HL-60 (cell line): ENCODE measurements at regions not wholly inside any gene's neighbourhood (a gene's known extent, or its start where the extent isn't known, plus 50 kb on each side); places are given as distances from the start of the nearest gene placed in this dataset.

Source experiments
- DNase-seq, 2 experiments: peaks; one replicate each; pipeline ENCODE4 v3.0.0-alpha.2; 2010 to 2020; ENCODE audit warnings: low read depth in 1 of 2, low spot score in 1 of 2
- H3K27ac ChIP-seq: fragments of 250-450 bp; sonication (Bioruptor Pico); replicated peaks from 2 replicates; pipeline ENCODE4 v1.5.1; 2020; ENCODE audit warnings: mild to moderate bottlenecking, moderate library complexity
- H3K27me3 ChIP-seq: fragments of 250-450 bp; sonication (Bioruptor Pico); 2 replicates; pipeline ENCODE4 v1.5.1; 2021; ENCODE audit warnings: mild to moderate bottlenecking, moderate library complexity; ENCODE audit not compliant: insufficient read depth, poor library complexity, severe bottlenecking
- H3K4me3 ChIP-seq: replicated peaks from 2 replicates; pipeline ENCODE4 v1.5.1; 2011; ENCODE audit warnings: mild to moderate bottlenecking, control low read depth, low read length; ENCODE audit not compliant: insufficient read depth
- GABPA ChIP-seq: IDR thresholded peaks from 2 replicates; pipeline ENCODE4 v1.6.1; 2012; ENCODE audit warnings: low read depth
- POLR2AphosphoS5 ChIP-seq: IDR thresholded peaks from 2 replicates; pipeline ENCODE4 v1.6.1; 2012; ENCODE audit warnings: low read depth
- SPI1 ChIP-seq: IDR thresholded peaks from 2 replicates; pipeline ENCODE4 v1.6.1; 2012; ENCODE audit warnings: low read depth, mild to moderate bottlenecking, borderline replicate concordance
- TF ChIP-seq, protein P1 (sequence below): IDR thresholded peaks from 2 replicates; pipeline ENCODE4 v1.6.1; 2012; ENCODE audit warnings: low read depth; ENCODE audit not compliant: insufficient replicate concordance
- TF ChIP-seq, protein P2 (sequence below): IDR thresholded peaks from one replicate; pipeline ENCODE4 v1.5.1; 2011; ENCODE audit warnings: low read length, control low read depth, inconsistent platforms; ENCODE audit not compliant: insufficient read depth

DNA sequence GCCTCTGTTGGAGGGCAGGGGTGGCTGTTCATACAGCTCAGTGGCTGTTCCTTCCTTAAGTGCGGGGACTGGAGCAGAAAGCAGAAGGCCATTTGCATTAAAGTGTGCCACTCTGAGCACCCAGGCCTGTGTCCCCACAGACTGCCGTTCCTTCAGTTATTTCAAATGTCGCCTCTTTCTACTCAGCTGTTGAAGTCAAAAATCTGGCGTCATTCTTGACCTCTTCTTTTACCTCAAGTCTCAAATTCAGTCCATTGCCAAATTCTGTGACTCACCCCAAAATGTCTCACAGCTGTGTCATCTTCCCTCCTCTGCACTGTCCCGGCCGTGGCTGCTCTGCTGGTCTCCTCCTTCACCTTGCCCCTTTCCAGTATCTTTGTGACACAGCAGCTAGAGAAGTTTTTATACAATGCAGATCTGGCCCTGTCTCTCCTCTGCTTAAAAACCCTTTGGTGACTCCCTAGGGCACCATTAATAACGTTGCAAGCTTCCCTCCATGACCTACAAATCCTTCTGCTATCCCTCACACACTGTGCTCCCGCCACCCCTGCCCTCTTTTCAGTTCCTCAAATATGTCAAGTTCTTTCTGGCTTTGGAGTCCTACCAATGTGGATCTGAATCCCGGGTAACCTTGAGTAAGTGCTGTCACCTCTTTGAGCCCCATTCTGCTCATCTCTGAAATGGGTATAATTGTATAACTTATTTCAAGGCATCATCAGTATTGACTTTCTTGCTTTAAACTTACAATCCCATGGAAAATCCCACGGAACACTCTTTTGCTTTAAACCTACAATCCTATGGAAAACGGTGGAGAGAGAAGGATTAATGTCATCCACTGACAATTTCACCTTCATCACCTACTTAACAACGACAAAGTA, 98.3 kb upstream of the BOD1 start:
- Histone ChIP-seq H3K4me3 (no peak overlapping the region), H3K27ac (no peak overlapping the region), H3K27me3 (no peaks in the 10 kb centered on the region)
- TF ChIP-seq POLR2AphosphoS5: no peak
- TF ChIP-seq, protein P1, sequence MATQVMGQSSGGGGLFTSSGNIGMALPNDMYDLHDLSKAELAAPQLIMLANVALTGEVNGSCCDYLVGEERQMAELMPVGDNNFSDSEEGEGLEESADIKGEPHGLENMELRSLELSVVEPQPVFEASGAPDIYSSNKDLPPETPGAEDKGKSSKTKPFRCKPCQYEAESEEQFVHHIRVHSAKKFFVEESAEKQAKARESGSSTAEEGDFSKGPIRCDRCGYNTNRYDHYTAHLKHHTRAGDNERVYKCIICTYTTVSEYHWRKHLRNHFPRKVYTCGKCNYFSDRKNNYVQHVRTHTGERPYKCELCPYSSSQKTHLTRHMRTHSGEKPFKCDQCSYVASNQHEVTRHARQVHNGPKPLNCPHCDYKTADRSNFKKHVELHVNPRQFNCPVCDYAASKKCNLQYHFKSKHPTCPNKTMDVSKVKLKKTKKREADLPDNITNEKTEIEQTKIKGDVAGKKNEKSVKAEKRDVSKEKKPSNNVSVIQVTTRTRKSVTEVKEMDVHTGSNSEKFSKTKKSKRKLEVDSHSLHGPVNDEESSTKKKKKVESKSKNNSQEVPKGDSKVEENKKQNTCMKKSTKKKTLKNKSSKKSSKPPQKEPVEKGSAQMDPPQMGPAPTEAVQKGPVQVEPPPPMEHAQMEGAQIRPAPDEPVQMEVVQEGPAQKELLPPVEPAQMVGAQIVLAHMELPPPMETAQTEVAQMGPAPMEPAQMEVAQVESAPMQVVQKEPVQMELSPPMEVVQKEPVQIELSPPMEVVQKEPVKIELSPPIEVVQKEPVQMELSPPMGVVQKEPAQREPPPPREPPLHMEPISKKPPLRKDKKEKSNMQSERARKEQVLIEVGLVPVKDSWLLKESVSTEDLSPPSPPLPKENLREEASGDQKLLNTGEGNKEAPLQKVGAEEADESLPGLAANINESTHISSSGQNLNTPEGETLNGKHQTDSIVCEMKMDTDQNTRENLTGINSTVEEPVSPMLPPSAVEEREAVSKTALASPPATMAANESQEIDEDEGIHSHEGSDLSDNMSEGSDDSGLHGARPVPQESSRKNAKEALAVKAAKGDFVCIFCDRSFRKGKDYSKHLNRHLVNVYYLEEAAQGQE: no peak
- TF ChIP-seq, protein P2, sequence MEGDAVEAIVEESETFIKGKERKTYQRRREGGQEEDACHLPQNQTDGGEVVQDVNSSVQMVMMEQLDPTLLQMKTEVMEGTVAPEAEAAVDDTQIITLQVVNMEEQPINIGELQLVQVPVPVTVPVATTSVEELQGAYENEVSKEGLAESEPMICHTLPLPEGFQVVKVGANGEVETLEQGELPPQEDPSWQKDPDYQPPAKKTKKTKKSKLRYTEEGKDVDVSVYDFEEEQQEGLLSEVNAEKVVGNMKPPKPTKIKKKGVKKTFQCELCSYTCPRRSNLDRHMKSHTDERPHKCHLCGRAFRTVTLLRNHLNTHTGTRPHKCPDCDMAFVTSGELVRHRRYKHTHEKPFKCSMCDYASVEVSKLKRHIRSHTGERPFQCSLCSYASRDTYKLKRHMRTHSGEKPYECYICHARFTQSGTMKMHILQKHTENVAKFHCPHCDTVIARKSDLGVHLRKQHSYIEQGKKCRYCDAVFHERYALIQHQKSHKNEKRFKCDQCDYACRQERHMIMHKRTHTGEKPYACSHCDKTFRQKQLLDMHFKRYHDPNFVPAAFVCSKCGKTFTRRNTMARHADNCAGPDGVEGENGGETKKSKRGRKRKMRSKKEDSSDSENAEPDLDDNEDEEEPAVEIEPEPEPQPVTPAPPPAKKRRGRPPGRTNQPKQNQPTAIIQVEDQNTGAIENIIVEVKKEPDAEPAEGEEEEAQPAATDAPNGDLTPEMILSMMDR: no peak
- TF ChIP-seq GABPA: no peak
- TF ChIP-seq SPI1: no peak
- no peak for DNase-seq

DNA sequence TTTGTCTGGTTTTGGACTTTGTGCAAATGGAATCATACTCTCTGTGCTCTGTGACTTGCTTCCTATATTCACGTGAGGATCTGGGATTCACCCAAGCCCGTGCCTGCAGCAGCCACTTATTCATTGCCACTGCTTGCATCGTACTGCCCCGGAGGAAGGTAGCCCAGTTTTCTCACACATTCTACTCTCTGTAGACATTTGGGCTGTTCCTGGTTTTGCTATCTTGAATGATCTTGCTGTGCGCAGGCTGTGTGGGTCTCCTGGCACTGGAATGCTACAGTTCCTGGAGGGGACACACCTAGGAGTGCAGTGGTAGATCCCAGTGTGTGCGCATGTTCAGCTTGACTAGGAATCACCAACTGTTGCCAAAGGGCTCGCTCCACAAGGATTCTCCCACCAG, 99.2 kb upstream of the BOD1 start:
- no peak for DNase-seq

DNA sequence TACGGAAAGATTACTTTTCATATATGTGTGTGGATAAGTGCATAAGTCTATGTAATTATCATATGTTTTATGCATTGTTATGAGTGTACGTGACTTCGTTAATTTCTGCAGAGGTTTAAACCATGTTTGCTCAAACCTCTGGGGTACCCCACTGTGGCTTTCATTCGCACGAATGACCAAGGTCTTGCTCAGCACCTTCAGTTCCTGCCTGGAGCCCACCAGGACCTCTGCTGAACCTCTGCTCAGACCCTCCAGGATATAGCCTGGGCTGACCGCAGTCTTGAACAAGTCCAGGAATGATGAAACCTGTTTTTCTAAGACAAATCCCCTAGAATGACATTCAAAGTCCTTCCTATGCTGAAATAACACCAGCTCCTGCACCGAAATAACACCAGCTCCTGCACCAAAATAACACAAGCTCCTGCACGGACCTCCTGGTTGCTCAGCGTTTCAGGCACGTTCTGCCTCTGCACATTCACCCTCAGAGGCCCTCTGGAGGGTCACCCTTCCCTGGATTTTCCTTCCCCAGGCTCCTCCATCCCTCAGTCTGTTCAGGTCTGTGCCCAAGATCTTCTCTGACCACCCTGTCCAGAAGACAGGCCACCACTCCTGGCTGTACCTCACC, 99.7 kb upstream of the BOD1 start:
- no peaks in the 10 kb centered on the region for H3K27me3 ChIP-seq
- no peak for TF ChIP-seq GABPA
- TF ChIP-seq SPI1: no peak
- no peak for TF ChIP-seq POLR2AphosphoS5
- TF ChIP-seq, protein P1: no peak
- no peak for DNase-seq
- no peak overlapping the region for H3K4me3 ChIP-seq
- H3K27ac ChIP-seq: no peak overlapping the region

More for the DNA sequence above, 99.2 kb upstream of the BOD1 start:
- TF ChIP-seq GABPA: no peak
- TF ChIP-seq SPI1: no peak
- TF ChIP-seq, protein P1: no peak
- TF ChIP-seq, protein P2: no peak
- TF ChIP-seq POLR2AphosphoS5: no peak
- no peak overlapping the region for H3K4me3 ChIP-seq
- no peaks in the 10 kb centered on the region for H3K27me3 ChIP-seq
- H3K27ac ChIP-seq: no peak overlapping the region
